Bronchial epithelial cell (primary cell): ENCODE measurements at regions not wholly inside any gene's neighbourhood (a gene's known extent, or its start where the extent isn't known, plus 50 kb on each side); places are given as distances from the start of the nearest gene placed in this dataset.

Experiments used
- DNase-seq: peaks from one replicate; pipeline ENCODE4 v3.0.0-alpha.2; 2010; ENCODE audit warnings: low read depth
- FAIRE-seq: peaks from 2 replicates; lab custom pipeline; 2011; peaks lifted over from hg19 to GRCh38; lab: Jason Lieb, UNC
- H3K27me3 ChIP-seq: 2 replicates; pipeline ENCODE4 v1.5.1; 2011; ENCODE audit warnings: low read length; ENCODE audit not compliant: control insufficient read depth, insufficient read depth
- H3K36me3 ChIP-seq: 2 replicates; pipeline ENCODE4 v1.5.1; 2011; ENCODE audit warnings: low read length; ENCODE audit not compliant: control insufficient read depth, insufficient read depth
- H3K4me3 ChIP-seq: 2 replicates; pipeline ENCODE4 v1.5.1; 2011; ENCODE audit warnings: mild to moderate bottlenecking, low read depth, low read length, control low read depth
- CTCF ChIP-seq: IDR thresholded peaks from 2 replicates; pipeline ENCODE4 v1.5.1; 2011; ENCODE audit warnings: mild to moderate bottlenecking, moderate library complexity, low read length, control low read depth, inconsistent platforms; ENCODE audit not compliant: insufficient read depth, severe bottlenecking

DNA sequence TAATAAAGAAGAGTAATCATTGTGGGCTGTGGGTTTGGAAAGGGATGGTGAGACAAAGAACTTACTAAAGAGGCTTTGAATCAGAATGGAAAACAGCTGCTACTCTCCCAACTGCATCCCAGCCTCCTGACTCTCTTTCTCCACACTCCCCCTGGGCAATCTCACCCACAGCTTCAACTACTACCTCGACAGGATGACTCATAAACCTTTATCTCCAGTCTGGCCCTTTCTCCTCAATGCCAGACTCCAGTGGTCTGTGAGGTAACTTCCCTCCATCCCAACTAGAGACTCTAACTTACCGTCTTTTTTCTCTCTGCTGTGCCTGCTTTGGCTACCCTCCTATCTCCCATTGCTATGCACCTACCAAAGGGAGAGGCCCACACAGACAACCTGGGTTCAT lies 135.3 kb upstream of the RREB1 start:
- H3K4me3 ChIP-seq = no peak overlapping the region

GRCh38 chr6:6973721-6974120 lies 134.0 kb upstream of the RREB1 start:
- no peak for TF ChIP-seq CTCF
- H3K36me3 ChIP-seq = no peaks in the 10 kb centered on the region
- no peak overlapping the region for H3K4me3 ChIP-seq
- no peaks in the 10 kb centered on the region for H3K27me3 ChIP-seq
- FAIRE-seq (no peak), DNase-seq (no peak)

More for the DNA sequence above, 135.3 kb upstream of the RREB1 start:
- DNase-seq = peak; percentile 76
- TF ChIP-seq CTCF = no peak
- no peak for FAIRE-seq
- H3K27me3 ChIP-seq = no peaks in the 10 kb centered on the region
- no peaks in the 10 kb centered on the region for H3K36me3 ChIP-seq

DNA sequence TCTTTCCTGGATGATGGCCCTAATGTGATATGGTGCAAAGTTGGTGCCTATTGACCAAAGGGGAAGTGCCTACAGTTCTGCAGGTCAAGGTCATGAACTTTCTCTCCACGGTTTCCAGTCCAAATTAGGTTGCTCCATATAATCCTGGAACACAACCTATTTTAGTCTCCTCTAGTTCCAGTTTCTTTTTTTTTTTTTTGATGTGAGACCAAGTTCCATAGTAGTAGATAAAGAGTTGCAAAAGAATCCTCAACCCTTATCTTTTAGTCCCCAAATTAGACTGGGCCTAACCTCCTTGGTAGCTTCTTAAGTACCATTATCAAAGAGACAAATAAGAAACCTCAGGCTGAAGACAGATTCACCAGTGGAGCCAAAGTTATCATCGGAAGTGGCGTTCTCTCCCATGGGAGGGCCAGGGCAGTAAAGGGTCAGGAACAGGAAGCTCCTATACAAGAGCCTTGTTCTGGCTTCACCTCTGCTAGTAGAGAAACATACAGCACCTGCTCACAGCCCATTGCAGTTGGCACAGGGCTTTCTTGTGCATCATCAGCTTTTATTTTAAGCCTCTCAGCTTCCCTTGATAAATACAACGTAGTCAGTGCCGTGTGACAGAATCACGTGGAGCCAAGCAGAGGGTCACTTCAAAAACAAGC lies 132.2 kb upstream of the RREB1 start:
- TF ChIP-seq CTCF = no peak
- H3K27me3 ChIP-seq = no peaks in the 10 kb centered on the region
- H3K36me3 ChIP-seq = no peaks in the 10 kb centered on the region
- H3K4me3 ChIP-seq = no peak overlapping the region
- no peak for DNase-seq
- no peak for FAIRE-seq

DNA sequence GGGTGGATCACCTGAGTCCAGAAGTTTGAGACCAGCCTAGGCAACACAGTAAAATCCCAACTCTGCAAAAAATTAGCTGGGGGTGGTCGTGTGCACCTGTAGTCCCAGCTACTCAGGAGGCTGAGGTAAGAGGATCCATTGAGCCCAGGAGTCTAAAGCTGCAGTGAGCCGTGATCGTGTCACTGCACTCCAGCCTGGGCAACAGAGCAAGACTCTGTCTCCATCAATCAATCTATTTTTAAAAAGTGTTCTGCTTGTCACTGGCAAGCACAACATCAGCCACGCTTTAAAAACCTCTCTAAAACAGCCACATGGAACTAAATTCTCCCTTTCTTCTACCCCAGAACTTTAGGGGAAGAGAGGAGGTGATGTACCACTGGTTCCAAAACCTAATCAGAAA lies 131.6 kb upstream of the RREB1 start:
- Histone ChIP-seq H3K4me3 (no peak overlapping the region), H3K27me3 (no peaks in the 10 kb centered on the region), H3K36me3 (no peaks in the 10 kb centered on the region)
- DNase-seq (no peak), FAIRE-seq (no peak)
- TF ChIP-seq CTCF = no peak

- DNase-seq = peak; percentile 78
- Histone ChIP-seq H3K36me3 (no peaks in the 10 kb centered on the region), H3K27me3 (no peaks in the 10 kb centered on the region), H3K4me3 (no peak overlapping the region)
- no peak for TF ChIP-seq CTCF
- FAIRE-seq = peak; percentile 7
These were observed 129.0 kb upstream of the RREB1 start for GRCh38 chr6:6978731-6979130.

GRCh38 chr6:6980999-6981597 lies 126.7 kb upstream of the RREB1 start:
- TF ChIP-seq CTCF = no peak
- no peak overlapping the region for H3K4me3 ChIP-seq
- FAIRE-seq (no peak), DNase-seq (no peak)
- H3K36me3 ChIP-seq = no peaks in the 10 kb centered on the region
- no peaks in the 10 kb centered on the region for H3K27me3 ChIP-seq
